K562 (cell line): ENCODE measurements at regions not wholly inside any gene's neighbourhood (a gene's known extent, or its start where the extent isn't known, plus 50 kb on each side); places are given as distances from the start of the nearest gene placed in this dataset.

ENCODE experiments used
- ATAC-seq: fragments of 200-7000 bp; cut with Tn5 transposase; 3 replicates; pipeline ENCODE4 v1.9.1; 2020; ENCODE audit warnings: moderate library complexity
- BruUV-seq: library from RNA; stranded (reverse); fragments of 400-500 nt; replicated peaks from 2 replicates; lab custom pipeline; 2021; lab: Mats Ljungman, UMichigan
- CTCF ChIA-PET: fragments of 300-600 bp; formaldehyde crosslinking; extraction: SDS; loops from one replicate; lab custom pipeline; 2021; ENCODE audit warnings: low intra/inter-chr PET ratio; lab: Yijun Ruan, JAX
- POLR2A ChIA-PET: fragments of 300-600, 350-650 bp; sonication (Branson Sonifier 250); formaldehyde crosslinking; extraction: SDS; loops from one replicate; lab custom pipeline; 2021; ENCODE audit warnings: antibody characterized with exemption, inconsistent platforms; lab: Yijun Ruan, JAX
- DNase-seq, 4 experiments: peaks; one replicate each; pipeline versions ENCODE4 v3.0.0 to v3.0.0-alpha.2; 2011 to 2018; ENCODE audit warnings: low spot score in 3 of 4, mixed read lengths in 3 of 4; ENCODE audit errors: extremely low read depth in 1 of 4
- FAIRE-seq: peaks from 2 replicates; lab custom pipeline; 2011; peaks lifted over from hg19 to GRCh38; lab: Jason Lieb, UNC
- H2AFZ ChIP-seq: 2 replicates; pipeline ENCODE4 v1.6.0; 2011; ENCODE audit warnings: low read depth, low read length, control low read depth, inconsistent platforms
- H3K27ac ChIP-seq: fragments of 200-600 bp; 3 replicates; pipeline ENCODE4 v1.8.0; 2011; ENCODE audit warnings: low read depth, mild to moderate bottlenecking, control low read depth, inconsistent platforms, low read length, moderate library complexity, mixed read lengths; ENCODE audit errors: extremely low read depth
- H3K27me3 ChIP-seq, 2 experiments: fragments of 300-600 bp in 1 of 2; 2 replicates in 1 of 2; 3 replicates in 1 of 2; pipeline versions ENCODE4 v1.6.0 to v1.8.0; 2011; ENCODE audit warnings: inconsistent platforms in 2 of 2, low read length in 2 of 2, mild to moderate bottlenecking in 1 of 2, mixed read lengths in 1 of 2, moderate library complexity in 1 of 2; ENCODE audit not compliant: control insufficient read depth in 2 of 2, insufficient read depth in 2 of 2
- H3K36me3 ChIP-seq: fragments of 300-600 bp; 3 replicates; pipeline ENCODE4 v1.8.0; 2011; ENCODE audit warnings: mild to moderate bottlenecking, low read length, inconsistent platforms; ENCODE audit not compliant: control insufficient read depth, insufficient read depth
- H3K4me1 ChIP-seq, 2 experiments: fragments of 200-600 bp in 1 of 2; replicated peaks in 1 of 2; 2 replicates in 1 of 2; 3 replicates in 1 of 2; pipeline versions ENCODE4 v1.5.1 to v1.8.0; 2011; ENCODE audit warnings: inconsistent platforms in 2 of 2, low read length in 2 of 2, mild to moderate bottlenecking in 1 of 2, mixed read lengths in 1 of 2, moderate library complexity in 1 of 2; ENCODE audit not compliant: control insufficient read depth in 2 of 2, insufficient read depth in 2 of 2
- H3K4me2 ChIP-seq: 2 replicates; pipeline ENCODE4 v1.6.1; 2011; ENCODE audit warnings: low read length, control low read depth, inconsistent platforms, mixed read lengths; ENCODE audit not compliant: insufficient read depth
- H3K4me3 ChIP-seq: fragments of 200-600 bp; sonication (generic), shearing (Covaris generic); 2 replicates; pipeline ENCODE4 v1.5.1; 2016; ENCODE audit warnings: control low read depth, inconsistent platforms
- H3K79me2 ChIP-seq: fragments of 200-600 bp; 3 replicates; pipeline ENCODE4 v1.8.0; 2011; ENCODE audit warnings: low read length, inconsistent platforms; ENCODE audit not compliant: control insufficient read depth, insufficient read depth
- H3K9ac ChIP-seq, 2 experiments: 2 replicates each; pipeline versions ENCODE4 v1.6.0 to v1.6.1; 2011; ENCODE audit warnings: low read depth in 2 of 2, low read length in 2 of 2, control low read depth in 1 of 2, inconsistent platforms in 1 of 2, mild to moderate bottlenecking in 1 of 2, mixed read lengths in 1 of 2; ENCODE audit not compliant: insufficient read depth in 1 of 2
- H3K9me1 ChIP-seq: one replicate; pipeline ENCODE4 v1.6.0; 2011; ENCODE audit warnings: inconsistent platforms, mild to moderate bottlenecking, low read length, moderate library complexity; ENCODE audit not compliant: control insufficient read depth, insufficient read depth
- H3K9me3 ChIP-seq: replicated peaks from 2 replicates; pipeline ENCODE4 v1.5.1; 2011; ENCODE audit warnings: low read depth, low read length, inconsistent platforms; ENCODE audit not compliant: control insufficient read depth, insufficient read depth
- H4K20me1 ChIP-seq: replicated peaks from 2 replicates; pipeline ENCODE4 v1.6.1; 2011; ENCODE audit warnings: low read length, inconsistent platforms, mixed read lengths; ENCODE audit not compliant: control insufficient read depth, insufficient read depth
- ARHGAP35 ChIP-seq: fragments of 450-650 bp; IDR thresholded peaks from 2 replicates; pipeline ENCODE4 v1.6.1; 2018; ENCODE audit not compliant: partially characterized antibody
- BCL6 ChIP-seq: fragments of 250-450 bp; sonication (Bioruptor Pico); IDR thresholded peaks from 2 replicates; pipeline ENCODE4 v1.4.0; 2020
- EP300 ChIP-seq: IDR thresholded peaks from 2 replicates; pipeline ENCODE4 v1.6.1; 2012; ENCODE audit warnings: low read length, improper control_type of control experiment
- EWSR1 ChIP-seq: fragments of 450-650 bp; IDR thresholded peaks from 2 replicates; pipeline ENCODE4 v1.6.1; 2018; ENCODE audit warnings: borderline replicate concordance, mild to moderate bottlenecking, low read depth, moderate library complexity; ENCODE audit not compliant: partially characterized antibody
- FOXK2 ChIP-seq, 2 experiments: fragments of 450-650 bp; IDR thresholded peaks in 1 of 2; conservative IDR thresholded peaks in 1 of 2; 2 replicates each; pipeline ENCODE4 v1.6.1; 2016; ENCODE audit warnings: low read depth in 2 of 2, mild to moderate bottlenecking in 1 of 2
- MBD2 ChIP-seq: sonication (generic); IDR thresholded peaks from 2 replicates; pipeline ENCODE4 v1.6.1; 2016; ENCODE audit warnings: low read depth, borderline replicate concordance
- MIER1 ChIP-seq: fragments of 450-650 bp; IDR thresholded peaks from 2 replicates; pipeline ENCODE4 v1.6.1; 2016; ENCODE audit warnings: antibody characterized with exemption, mild to moderate bottlenecking, low read depth
- NR2F6 ChIP-seq: fragments of 450-650 bp; formaldehyde crosslinking; IDR thresholded peaks from 2 replicates; pipeline ENCODE4 v1.4.0; 2020; ENCODE audit warnings: mild to moderate bottlenecking
- PTBP1 ChIP-seq: fragments of 200-400 bp; formaldehyde crosslinking; IDR thresholded peaks from 2 replicates; pipeline ENCODE4 v1.6.1; 2017; ENCODE audit warnings: low read depth, low read length
- RFX1 ChIP-seq: fragments of 450-650 bp; IDR thresholded peaks from 2 replicates; pipeline ENCODE4 v1.6.1; 2016; ENCODE audit warnings: mild to moderate bottlenecking, moderate library complexity
- SAFB2 ChIP-seq: fragments of 200-400 bp; formaldehyde crosslinking; IDR thresholded peaks from 2 replicates; pipeline ENCODE4 v1.6.1; 2018; ENCODE audit warnings: borderline replicate concordance, low read length, low read depth, moderate library complexity; ENCODE audit not compliant: severe bottlenecking
- SNIP1 ChIP-seq: fragments of 450-650 bp; IDR thresholded peaks from 2 replicates; pipeline ENCODE4 v1.7.1; 2017; ENCODE audit warnings: low read depth, mild to moderate bottlenecking
- TAF1 ChIP-seq: IDR thresholded peaks from 2 replicates; pipeline ENCODE4 v1.6.1; 2011; ENCODE audit warnings: mild to moderate bottlenecking, low read length, moderate library complexity; ENCODE audit not compliant: insufficient read depth, control insufficient read depth, severe bottlenecking; ENCODE audit errors: extremely low read depth
- TFAM ChIP-seq: fragments of 250-450 bp; sonication (Bioruptor Pico); conservative IDR thresholded peaks from 2 replicates; pipeline ENCODE4 v1.5.0; 2021; ENCODE audit warnings: mild to moderate bottlenecking, moderate library complexity
- TGIF2 ChIP-seq: sonication (generic); formaldehyde crosslinking; IDR thresholded peaks from 2 replicates; pipeline ENCODE4 v1.8.1; 2022; ENCODE audit warnings: mild to moderate bottlenecking, missing genetic modification reagents, moderate library complexity
- YBX1 ChIP-seq: fragments of 450-650 bp; IDR thresholded peaks from 2 replicates; pipeline ENCODE4 v1.7.1; 2016; ENCODE audit warnings: mild to moderate bottlenecking
- ZBTB8A ChIP-seq: fragments of 450-650 bp; IDR thresholded peaks from 2 replicates; pipeline ENCODE4 v1.6.1; 2018; ENCODE audit warnings: mild to moderate bottlenecking, moderate library complexity; ENCODE audit not compliant: partially characterized antibody
- ZNF699 ChIP-seq: fragments of 250-450 bp; sonication (Bioruptor Pico); IDR thresholded peaks from 2 replicates; pipeline ENCODE4 v1.8.0; 2021; ENCODE audit warnings: mild to moderate bottlenecking, moderate library complexity; ENCODE audit not compliant: insufficient replicate concordance
- WGBS: fragments of 100-300 bp; shearing (Covaris generic); methylation state at CpG from one replicate; pipeline ENCODE4 v1.1.6; 2016; ENCODE audit warnings: low coverage, mixed read lengths; ENCODE audit not compliant: insufficient coverage; ENCODE audit errors: missing lambda C conversion rate; 5-methylcytosine and 5-hydroxymethylcytosine counted together
- in situ Hi-C: fragments of 300-500 bp; cut with MboI; formaldehyde crosslinking; loops from 4 replicates; pipeline ENCODE4 v1.15.0; 2018; ENCODE audit warnings: inconsistent platforms, mixed read lengths
- intact Hi-C: fragments of 100-400 bp; cut with micrococcal nuclease; formaldehyde crosslinking; loops from 2 replicates; pipeline ENCODE4 v1.14.2; 2022

DNA sequence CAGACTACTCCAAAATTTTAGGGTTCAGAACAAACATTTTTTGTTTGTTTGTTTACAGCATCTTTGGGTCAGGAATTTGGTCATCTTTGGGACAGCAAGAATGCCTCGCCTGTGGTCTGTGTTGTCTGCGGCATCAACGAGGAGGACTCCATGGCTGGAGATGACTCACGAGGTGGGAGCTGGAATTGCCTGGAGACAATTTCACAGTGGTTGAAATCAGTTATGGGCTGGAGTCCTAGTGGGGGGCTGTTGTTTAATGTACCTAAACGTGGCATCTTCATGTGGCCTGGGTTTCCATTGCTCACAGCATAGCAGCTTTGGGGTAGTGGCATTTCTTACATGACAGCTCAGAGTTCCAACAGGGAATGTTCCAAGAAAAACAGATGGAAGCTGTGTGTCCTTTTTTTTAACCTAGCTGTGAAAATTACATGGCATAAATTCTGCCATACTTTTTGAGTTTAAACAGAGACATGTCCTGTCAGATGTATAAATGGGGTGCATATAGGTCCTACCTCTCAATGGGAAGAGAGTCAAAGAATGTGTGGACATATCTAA lies 507.3 kb upstream of the CBLB start:
- no peaks in the 10 kb centered on the region for H3K79me2 ChIP-seq
- in situ Hi-C loops (no loop called here), intact Hi-C loops (no loop called here)
- no peaks in the 10 kb centered on the region for H3K4me1 ChIP-seq
- no peaks in the 10 kb centered on the region for H3K9me3 ChIP-seq
- no peak overlapping the region for H2AFZ ChIP-seq
- no peak for TF ChIP-seq FOXK2 (conservative IDR thresholded peaks at IDR 0.05 in 1 of 2, IDR thresholded peaks at IDR 0.05 in 1 of 2; ENCODE audit: low read depth in 2 of 2)
- no peak for TF ChIP-seq PTBP1
- no peak for TF ChIP-seq TAF1
- TF ChIP-seq SNIP1: no peak
- TF ChIP-seq ZNF699 (CRISPR knock-in tag): no peak
- no peak for TF ChIP-seq ZBTB8A
- TF ChIP-seq TGIF2: no peak
- no peak for TF ChIP-seq NR2F6 (CRISPR knock-in tag)
- no peak for TF ChIP-seq ARHGAP35
- TF ChIP-seq MBD2: no peak
- no peak for TF ChIP-seq EP300
- TF ChIP-seq EWSR1: no peak
- no peak for TF ChIP-seq TFAM
- TF ChIP-seq MIER1: no peak
- no peak for TF ChIP-seq SAFB2
- TF ChIP-seq RFX1: no peak
- no peak for TF ChIP-seq YBX1
- TF ChIP-seq BCL6 (CRISPR knock-in tag): no peak
- no TSS peak for BruUV-seq
- ChIA-PET POLR2A (no interaction called here), CTCF (no interaction called here)
- DNase-seq: no peak
- H3K4me3 ChIP-seq: no peak overlapping the region
- H3K9ac ChIP-seq: no peak overlapping the region
- H3K27me3 ChIP-seq: no peaks in the 10 kb centered on the region
- no peaks in the 10 kb centered on the region for H3K9me1 ChIP-seq
- no peak overlapping the region for H3K4me2 ChIP-seq
- no peaks in the 10 kb centered on the region for H3K36me3 ChIP-seq
- 5% methylated on average over 5 of the region's 5 CpGs for WGBS
- FAIRE-seq: no peak
- ATAC-seq: no peak
- H3K27ac ChIP-seq: no peak overlapping the region
- no peaks in the 10 kb centered on the region for H4K20me1 ChIP-seq
